MM.1S (cell line): ENCODE measurements at regions not wholly inside any gene's neighbourhood (a gene's known extent, or its start where the extent isn't known, plus 50 kb on each side); places are given as distances from the start of the nearest gene placed in this dataset.

Source experiments
- DNase-seq: peaks from one replicate; pipeline ENCODE4 v3.0.0-alpha.2; 2015
- H2AFZ ChIP-seq: fragments of 300-600 bp; sonication (generic); 2 replicates; pipeline ENCODE4 v1.6.0; 2016; ENCODE audit warnings: antibody characterized with exemption, low read length
- H3F3A ChIP-seq: fragments of 300-600 bp; sonication (generic); 2 replicates; pipeline ENCODE4 v1.6.1; 2016; ENCODE audit warnings: mild to moderate bottlenecking, antibody characterized with exemption, low read length, moderate library complexity, mixed read lengths; ENCODE audit not compliant: insufficient read depth
- H3K27ac ChIP-seq: fragments of 300-600 bp; sonication (generic); 2 replicates; pipeline ENCODE4 v1.5.1; 2016; ENCODE audit warnings: mild to moderate bottlenecking, low read length
- H3K27me3 ChIP-seq: fragments of 300-600 bp; sonication (generic); replicated peaks from 2 replicates; pipeline ENCODE4 v1.6.0; 2016; ENCODE audit warnings: low read length; ENCODE audit not compliant: insufficient read depth
- H3K36me3 ChIP-seq: fragments of 300-600 bp; sonication (generic); replicated peaks from 2 replicates; pipeline ENCODE4 v1.6.1; 2016; ENCODE audit warnings: mild to moderate bottlenecking, low read length, mixed read lengths; ENCODE audit not compliant: insufficient read depth
- H3K4me1 ChIP-seq: fragments of 300-600 bp; sonication (generic); 2 replicates; pipeline ENCODE4 v1.6.1; 2016; ENCODE audit warnings: low read length, mixed read lengths
- H3K4me2 ChIP-seq: fragments of 300-600 bp; sonication (generic); 2 replicates; pipeline ENCODE4 v1.6.0; 2016; ENCODE audit warnings: low read depth, low read length
- H3K4me3 ChIP-seq: fragments of 300-600 bp; sonication (generic); 2 replicates; pipeline ENCODE4 v1.5.1; 2016; ENCODE audit warnings: low read length, mixed read lengths
- H3K79me2 ChIP-seq: fragments of 300-600 bp; sonication (generic); 2 replicates; pipeline ENCODE4 v1.6.1; 2016; ENCODE audit warnings: mixed run types, low read length, mixed read lengths
- H3K9ac ChIP-seq: fragments of 300-600 bp; sonication (generic); 2 replicates; pipeline ENCODE4 v1.6.1; 2016; ENCODE audit warnings: low read length, mixed read lengths
- H3K9me2 ChIP-seq: fragments of 300-600 bp; sonication (generic); replicated peaks from 2 replicates; pipeline ENCODE4 v1.6.1; 2016; ENCODE audit warnings: mild to moderate bottlenecking, low read length, mixed read lengths; ENCODE audit not compliant: insufficient read depth
- H3K9me3 ChIP-seq: fragments of 300-600 bp; sonication (generic); replicated peaks from 2 replicates; pipeline ENCODE4 v1.6.1; 2016; ENCODE audit warnings: mild to moderate bottlenecking, low read length, mixed read lengths; ENCODE audit not compliant: insufficient read depth
- H4K20me1 ChIP-seq: fragments of 300-600 bp; sonication (generic); 2 replicates; pipeline ENCODE4 v1.6.1; 2016; ENCODE audit warnings: mild to moderate bottlenecking, low read length, moderate library complexity, mixed read lengths; ENCODE audit not compliant: insufficient read depth
- EZH2 ChIP-seq: fragments of 300-600 bp; sonication (generic); optimal IDR thresholded peaks from 2 replicates; pipeline ENCODE3; 2017; ENCODE audit warnings: low read depth, mild to moderate bottlenecking, antibody characterized with exemption, low read length, mixed read lengths
- EZH2phosphoT487 ChIP-seq: fragments of 300-600 bp; sonication (generic); IDR thresholded peaks from 2 replicates; pipeline ENCODE4 v1.6.1; 2018; ENCODE audit warnings: antibody characterized with exemption, low read length
- TF ChIP-seq, protein P1 (sequence below): fragments of 300-600 bp; sonication (generic); IDR thresholded peaks from 2 replicates; pipeline ENCODE4 v1.5.1; 2016; ENCODE audit warnings: antibody characterized with exemption, low read length, mixed read lengths

DNA sequence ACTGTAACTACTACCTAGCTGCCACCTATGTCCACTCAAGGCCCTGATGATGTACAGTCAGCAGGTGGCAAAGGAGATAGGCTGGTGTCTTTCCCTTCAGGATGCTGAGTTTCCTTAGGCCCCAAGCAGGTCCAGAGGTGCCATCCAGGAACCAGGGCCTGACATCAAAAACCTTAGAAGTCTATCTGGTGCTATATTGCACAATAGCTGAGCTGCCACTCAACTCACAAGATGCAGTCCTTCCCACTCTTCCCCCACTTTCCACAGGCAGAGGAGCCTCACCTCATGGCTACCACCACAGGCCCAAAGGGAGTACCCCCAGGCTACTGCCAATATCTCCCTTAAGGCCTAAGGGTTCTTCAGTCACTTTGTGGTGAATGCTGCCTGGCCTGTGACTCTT, 83.9 kb upstream of the ZNF827 start:
- H3K79me2 ChIP-seq, result no peaks in the 10 kb centered on the region
- H3K9me2 ChIP-seq, result no peaks in the 10 kb centered on the region
- peaks cover 16% of the 10 kb centered on the region for H3K4me1 ChIP-seq
- H3K9me3 ChIP-seq, result no peaks in the 10 kb centered on the region
- no peak for TF ChIP-seq EZH2
- TF ChIP-seq, protein P1, sequence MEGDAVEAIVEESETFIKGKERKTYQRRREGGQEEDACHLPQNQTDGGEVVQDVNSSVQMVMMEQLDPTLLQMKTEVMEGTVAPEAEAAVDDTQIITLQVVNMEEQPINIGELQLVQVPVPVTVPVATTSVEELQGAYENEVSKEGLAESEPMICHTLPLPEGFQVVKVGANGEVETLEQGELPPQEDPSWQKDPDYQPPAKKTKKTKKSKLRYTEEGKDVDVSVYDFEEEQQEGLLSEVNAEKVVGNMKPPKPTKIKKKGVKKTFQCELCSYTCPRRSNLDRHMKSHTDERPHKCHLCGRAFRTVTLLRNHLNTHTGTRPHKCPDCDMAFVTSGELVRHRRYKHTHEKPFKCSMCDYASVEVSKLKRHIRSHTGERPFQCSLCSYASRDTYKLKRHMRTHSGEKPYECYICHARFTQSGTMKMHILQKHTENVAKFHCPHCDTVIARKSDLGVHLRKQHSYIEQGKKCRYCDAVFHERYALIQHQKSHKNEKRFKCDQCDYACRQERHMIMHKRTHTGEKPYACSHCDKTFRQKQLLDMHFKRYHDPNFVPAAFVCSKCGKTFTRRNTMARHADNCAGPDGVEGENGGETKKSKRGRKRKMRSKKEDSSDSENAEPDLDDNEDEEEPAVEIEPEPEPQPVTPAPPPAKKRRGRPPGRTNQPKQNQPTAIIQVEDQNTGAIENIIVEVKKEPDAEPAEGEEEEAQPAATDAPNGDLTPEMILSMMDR, result no peak
- no peak for TF ChIP-seq EZH2phosphoT487
- no peak overlapping the region for H3K27ac ChIP-seq
- 0 out of 2 replicates have a peak, but pooled peaks cover 6% of the 10 kb centered on the region for H3F3A ChIP-seq
- no peak overlapping the region for H3K4me3 ChIP-seq
- H3K36me3 ChIP-seq, result no peaks in the 10 kb centered on the region
- H3K9ac ChIP-seq, result no peak overlapping the region
- H2AFZ ChIP-seq, result no peak overlapping the region
- no peaks in the 10 kb centered on the region for H3K27me3 ChIP-seq
- H4K20me1 ChIP-seq, result no peaks in the 10 kb centered on the region
- H3K4me2 ChIP-seq, result no peak overlapping the region
- no peak for DNase-seq

DNA sequence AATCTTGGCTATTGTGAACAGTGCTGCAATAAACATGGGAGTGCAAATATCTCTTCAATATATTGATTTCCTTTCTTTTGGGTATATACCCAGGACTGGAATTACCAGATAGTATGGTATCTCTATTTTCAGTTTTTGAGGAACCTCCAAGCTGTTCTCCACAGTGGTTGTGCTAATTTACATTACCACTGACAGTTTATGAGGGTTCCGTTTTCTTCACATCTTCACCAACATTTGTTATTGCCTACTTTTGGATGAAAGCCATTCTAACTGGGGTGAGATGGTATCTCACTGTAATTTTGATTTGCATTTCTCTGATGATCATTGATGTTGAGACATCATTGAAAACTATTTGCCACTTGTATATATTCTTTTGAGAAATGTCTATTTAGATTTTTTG, 79.6 kb upstream of the ZNF827 start:
- no peak overlapping the region for H2AFZ ChIP-seq
- H3K36me3 ChIP-seq, result no peaks in the 10 kb centered on the region
- H3K79me2 ChIP-seq, result no peaks in the 10 kb centered on the region
- H3K4me3 ChIP-seq, result no peak overlapping the region
- no peak for DNase-seq
- H3F3A ChIP-seq, result 0 out of 2 replicates have a peak, but pooled peaks cover under 1% of the 10 kb centered on the region
- no peaks in the 10 kb centered on the region for H3K27me3 ChIP-seq
- no peak for TF ChIP-seq EZH2
- no peak for TF ChIP-seq EZH2phosphoT487
- TF ChIP-seq, protein P1, result no peak
- no peak overlapping the region for H3K9ac ChIP-seq
- no peak overlapping the region for H3K27ac ChIP-seq
- no peaks in the 10 kb centered on the region for H3K9me3 ChIP-seq
- no peaks in the 10 kb centered on the region for H3K9me2 ChIP-seq
- peaks cover 11% of the 10 kb centered on the region for H3K4me1 ChIP-seq
- H3K4me2 ChIP-seq, result no peak overlapping the region
- H4K20me1 ChIP-seq, result no peaks in the 10 kb centered on the region

DNA sequence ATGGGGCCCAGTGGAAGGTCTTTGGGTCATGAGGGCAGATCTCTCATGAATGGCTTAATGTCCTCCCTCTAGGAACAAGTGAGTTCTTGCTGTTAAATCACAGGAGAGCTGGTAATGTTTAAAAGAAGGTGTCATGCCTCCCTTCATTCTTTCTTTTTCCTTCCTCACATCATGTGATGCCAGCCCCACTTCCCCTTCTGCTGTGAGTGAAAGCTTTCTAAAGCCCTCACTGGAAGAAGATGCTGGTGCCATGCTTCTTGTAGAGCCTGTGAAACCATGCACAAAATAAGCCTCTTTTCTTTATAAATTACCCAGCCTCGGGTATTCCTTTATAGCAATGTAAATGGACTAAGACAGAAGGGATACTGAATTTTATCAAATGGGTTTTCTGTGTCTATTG, 66.1 kb upstream of the ZNF827 start:
- H3K27me3 ChIP-seq, result no peaks in the 10 kb centered on the region
- H3F3A ChIP-seq, result no peaks in the 10 kb centered on the region
- no peak overlapping the region for H3K4me2 ChIP-seq
- H4K20me1 ChIP-seq, result no peaks in the 10 kb centered on the region
- TF ChIP-seq, protein P1, result no peak
- no peak overlapping the region for H3K9ac ChIP-seq
- H3K36me3 ChIP-seq, result no peaks in the 10 kb centered on the region
- H3K27ac ChIP-seq, result no peak overlapping the region
- H3K4me3 ChIP-seq, result no peak overlapping the region
- H3K9me3 ChIP-seq, result no peaks in the 10 kb centered on the region
- H3K4me1 ChIP-seq, result no peaks in the 10 kb centered on the region
- H3K79me2 ChIP-seq, result no peaks in the 10 kb centered on the region
- DNase-seq, result no peak
- no peak overlapping the region for H2AFZ ChIP-seq
- H3K9me2 ChIP-seq, result no peaks in the 10 kb centered on the region
